HG02884 (cell line): ENCODE measurements at regions not wholly inside any gene's neighbourhood (a gene's known extent, or its start where the extent isn't known, plus 50 kb on each side); places are given as distances from the start of the nearest gene placed in this dataset.
"Not testable (repeated sequence)": the region's sequence is repeated elsewhere in the genome, so short reads cannot be mapped to it uniquely, and the experiment has no call there.

Source experiments
- ATAC-seq: cut with Tn5 transposase; IDR thresholded peaks from one replicate; pipeline ENCODE4 v1.9.1; 2021; ENCODE audit warnings: mild to moderate bottlenecking, moderate library complexity; ENCODE audit not compliant: unreplicated experiment

DNA sequence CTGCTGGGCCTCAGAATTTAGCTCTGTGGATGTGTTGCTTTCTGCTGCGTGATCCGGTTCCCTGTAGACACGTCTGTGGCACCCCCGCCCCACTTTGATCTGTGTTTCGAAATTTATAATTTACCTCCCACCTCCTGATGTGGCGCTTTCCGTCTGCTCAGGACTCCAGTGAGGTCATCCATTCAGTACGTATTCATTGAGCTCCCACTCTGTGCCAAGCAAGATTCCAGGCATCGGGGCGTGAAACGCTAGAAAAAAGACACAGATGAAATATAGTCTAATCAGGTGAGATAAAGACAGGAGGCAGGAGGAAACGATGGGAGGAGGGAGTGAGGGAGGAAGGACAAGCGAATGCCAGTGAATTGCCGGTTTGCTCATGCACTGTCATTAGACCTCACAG, 431.9 kb upstream of the SULF2 start:
- ATAC-seq = no peak

DNA sequence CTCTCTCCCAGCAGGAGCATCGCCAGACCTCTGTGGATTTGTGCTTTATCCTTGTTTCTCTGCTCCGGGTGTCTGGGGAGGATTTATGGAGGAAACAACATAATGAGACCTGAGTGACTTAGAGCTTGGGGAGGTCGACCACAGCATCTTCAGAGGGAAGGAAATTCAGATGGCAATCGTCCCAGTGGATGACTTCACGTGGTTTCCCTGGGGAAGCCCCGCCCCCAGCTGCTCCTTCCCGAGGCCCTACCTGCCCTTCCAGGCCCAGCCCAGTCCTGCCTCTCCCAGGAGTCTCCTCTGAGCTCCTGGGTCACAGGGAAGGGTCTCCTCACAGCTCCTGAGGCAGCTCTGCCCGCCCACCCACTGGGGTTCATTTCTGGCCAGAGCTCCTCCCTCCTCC, 430.3 kb upstream of the SULF2 start:
- ATAC-seq = no peak

DNA sequence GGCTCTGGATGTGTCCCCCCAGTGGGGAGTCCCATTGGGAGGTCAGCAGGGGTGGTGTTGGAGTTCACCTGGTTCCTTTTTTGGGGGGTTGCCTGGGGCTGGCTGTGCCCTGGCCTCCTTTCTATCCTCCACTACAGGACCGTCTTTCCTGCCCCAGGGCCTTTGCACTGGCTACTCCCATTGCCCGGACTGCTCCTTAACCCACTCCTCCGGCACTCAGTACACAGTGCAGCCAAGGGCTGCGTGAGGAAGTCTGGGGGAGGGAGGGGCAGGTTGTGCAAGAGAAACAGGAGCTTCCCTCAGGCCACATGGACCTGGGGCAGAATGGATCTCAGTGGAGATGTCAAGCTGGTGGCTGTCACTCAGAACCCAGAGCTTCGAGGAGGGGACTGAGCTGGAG, 429.3 kb upstream of the SULF2 start:
- ATAC-seq = no peak

DNA sequence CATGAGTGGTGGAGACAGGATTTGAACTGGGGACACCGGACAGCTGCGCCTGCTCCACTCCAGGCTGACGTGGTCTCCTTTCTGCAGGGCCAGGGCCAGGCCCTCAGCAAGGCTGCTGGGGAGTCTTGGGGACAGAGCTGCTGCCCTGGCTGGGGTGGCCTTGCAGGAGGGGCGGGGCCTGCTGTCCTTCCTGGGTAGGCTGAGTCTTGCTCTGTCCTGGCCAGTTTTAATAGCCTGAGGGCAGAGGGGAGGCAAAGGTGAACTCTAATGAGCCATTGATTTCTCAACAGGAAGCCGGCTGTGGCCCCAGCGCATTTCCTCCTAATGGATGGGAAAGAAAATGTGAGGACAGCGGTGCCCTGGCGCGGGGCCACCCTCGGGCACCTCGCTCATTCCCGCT, 428.4 kb upstream of the SULF2 start:
- not testable (repeated sequence) for ATAC-seq

DNA sequence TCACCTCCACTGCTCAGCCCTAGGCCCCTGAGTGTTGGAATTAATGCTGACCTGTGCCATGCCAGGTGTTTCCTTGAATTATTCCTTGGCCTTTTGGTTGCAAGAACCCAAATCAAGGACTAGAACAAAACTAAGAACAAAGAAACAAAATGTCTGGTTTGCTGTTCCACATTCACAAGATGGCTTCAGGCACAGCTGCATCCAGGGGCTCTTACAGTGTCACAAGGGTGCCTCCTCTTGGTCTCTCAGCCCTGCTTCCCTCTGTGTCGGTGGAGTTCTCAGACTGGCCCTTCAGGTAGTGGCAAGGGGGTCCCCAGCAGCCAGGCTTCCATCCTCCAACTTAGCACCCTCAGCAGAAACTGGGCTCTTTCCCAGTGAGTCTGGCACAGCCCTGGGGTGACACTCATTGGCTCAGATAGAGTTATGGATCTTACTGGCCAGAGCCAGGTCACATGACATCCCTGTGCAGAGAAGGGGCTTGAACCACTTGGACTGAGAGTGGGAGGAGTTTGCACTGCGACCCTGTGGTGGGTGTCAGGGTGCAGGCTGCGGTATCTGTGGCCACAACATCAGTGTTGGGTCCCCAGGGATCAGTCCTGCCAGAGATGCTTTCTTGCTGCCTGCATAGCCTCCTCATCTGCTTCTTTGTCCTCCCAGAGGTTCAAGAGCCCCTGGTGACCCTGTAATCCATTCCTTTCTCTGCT, 427.7 kb upstream of the SULF2 start:
- no peak for ATAC-seq

DNA sequence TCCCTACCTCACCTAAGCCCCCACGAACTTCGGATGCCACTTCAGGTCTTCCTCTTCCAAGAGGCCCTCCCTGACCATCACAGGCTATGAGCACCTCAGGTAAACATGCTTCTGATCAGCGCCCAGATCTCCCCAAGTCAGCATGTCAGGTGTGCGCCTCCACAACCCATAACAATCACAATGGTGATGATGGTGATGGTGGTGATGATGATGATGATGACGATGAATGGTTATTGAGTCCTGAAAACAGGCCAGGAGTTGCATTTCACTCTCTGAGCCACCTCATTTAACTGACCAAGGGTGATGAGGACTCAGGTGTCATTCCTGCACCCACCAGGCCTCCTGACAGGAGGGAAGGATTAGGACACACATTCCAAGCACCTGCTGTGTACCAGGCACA, 426.6 kb upstream of the SULF2 start:
- no peak for ATAC-seq

DNA sequence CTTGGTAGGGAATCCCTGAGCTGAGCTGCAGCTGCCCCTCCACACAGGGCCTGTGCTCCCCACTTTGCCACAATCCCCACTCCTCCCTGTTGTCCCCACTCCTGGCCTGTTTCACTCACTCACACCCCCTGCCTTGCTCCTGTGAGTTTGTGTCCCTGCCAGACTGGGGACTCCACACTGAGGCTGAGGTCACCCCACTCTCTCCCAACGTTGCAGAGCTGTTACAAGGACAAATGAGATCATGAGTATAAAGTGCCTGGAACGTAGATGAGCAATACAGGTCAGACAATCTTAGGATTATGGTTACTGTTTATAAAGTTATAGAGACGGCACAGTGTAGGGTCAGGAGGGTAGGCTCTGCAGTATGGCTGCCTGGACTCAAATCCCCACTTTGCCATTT, 426.0 kb upstream of the SULF2 start:
- ATAC-seq = no peak

DNA sequence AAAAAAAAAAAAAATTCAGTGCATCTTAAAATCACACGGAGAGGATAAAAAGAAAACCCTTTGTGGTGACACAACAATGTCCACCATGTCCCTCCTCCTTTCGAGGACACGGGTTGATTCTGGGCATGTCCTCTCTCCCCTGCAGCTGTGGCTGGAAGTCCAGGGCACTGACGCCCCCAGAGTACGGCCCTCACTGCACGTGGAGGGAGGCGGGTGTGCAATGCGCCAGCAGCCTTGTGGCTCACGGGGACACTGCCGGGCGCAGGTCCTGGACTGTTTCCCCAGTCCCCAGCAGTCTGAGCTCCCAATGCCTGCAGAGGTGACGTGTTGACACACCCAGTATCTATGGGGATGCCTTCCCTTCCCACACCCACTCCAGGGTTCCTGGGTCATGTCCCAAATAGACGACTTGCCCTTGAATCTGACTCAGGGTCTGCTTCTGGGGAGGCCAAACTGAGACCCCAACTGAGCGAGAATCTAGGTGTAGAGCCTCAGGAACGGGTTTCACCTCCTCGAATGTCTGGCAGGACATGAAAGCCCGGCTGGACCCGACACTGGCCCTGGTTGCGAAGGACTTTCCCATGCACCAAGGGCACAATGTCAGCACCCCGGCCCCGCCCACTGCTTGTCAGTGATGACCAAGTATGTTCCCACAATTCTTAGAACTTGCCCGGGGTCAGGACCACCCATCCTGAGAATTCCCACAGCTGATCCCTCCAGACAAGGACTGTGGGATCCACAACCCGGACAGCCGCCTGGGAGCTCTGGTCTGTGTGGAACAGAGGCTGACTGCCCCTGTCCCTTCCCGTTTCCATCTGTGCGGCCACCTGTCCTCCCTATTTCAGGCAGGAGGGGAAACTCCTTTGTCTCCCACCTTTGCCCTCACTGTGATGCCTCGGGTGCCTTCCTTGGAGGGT, 425.1 kb upstream of the SULF2 start:
- ATAC-seq = no peak

DNA sequence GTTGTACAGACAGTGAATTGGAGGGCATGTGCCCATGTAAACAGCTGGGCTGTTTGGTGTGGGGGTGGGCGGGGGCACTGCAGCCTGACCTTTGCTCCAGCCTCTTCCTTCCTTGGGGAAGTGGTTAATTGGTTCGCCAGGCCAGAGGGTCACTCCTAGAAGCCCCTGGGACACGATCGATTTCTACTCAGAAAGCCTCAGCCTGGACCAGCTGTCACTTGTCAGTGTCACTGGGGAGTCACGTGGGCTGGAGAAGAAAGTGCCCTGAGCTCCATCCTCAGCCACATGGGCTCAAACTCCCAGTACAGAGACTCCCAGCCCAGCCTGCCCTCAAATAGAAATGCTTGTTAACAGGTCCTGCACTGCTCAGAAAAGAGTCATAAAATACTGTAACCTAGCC, 423.8 kb upstream of the SULF2 start:
- ATAC-seq = no peak

DNA sequence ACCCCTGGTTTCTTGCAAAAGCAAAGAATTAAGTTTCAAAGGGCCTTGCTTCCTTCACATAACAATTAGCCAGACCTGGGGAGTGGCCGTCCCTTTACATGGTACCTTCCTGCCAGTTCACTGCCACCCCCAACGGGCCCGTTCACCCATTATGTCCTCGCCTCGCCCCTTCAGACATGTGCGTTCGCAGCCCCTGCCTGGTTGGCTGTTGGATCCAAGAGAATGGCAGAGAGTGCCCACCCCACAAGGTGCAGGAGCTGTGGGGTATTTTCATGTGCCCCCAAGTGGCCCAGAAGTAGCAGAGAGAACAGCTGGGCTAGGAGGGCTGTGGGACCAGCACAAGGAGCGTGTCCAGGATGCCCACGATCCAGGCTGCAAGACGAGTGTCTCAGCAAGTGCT, 422.9 kb upstream of the SULF2 start:
- no peak for ATAC-seq

DNA sequence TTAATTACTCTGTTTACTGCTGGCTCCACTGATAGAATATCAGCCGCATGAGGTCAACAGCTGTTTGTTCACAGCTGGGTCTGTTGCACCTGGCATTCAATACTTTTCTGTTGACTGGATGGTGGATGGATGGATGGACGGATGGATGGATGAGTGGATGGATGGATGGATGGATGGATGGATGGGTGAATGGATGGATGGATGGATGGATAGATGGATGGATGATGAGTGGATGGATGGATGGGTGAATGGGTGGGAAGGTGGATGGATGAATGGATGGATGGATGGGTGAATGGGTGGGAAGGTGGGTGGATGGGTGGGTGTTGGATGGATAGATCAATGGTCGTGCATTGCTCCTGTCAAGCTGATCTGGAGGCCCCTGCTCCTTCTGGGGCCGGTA, 422.2 kb upstream of the SULF2 start:
- no peak for ATAC-seq

DNA sequence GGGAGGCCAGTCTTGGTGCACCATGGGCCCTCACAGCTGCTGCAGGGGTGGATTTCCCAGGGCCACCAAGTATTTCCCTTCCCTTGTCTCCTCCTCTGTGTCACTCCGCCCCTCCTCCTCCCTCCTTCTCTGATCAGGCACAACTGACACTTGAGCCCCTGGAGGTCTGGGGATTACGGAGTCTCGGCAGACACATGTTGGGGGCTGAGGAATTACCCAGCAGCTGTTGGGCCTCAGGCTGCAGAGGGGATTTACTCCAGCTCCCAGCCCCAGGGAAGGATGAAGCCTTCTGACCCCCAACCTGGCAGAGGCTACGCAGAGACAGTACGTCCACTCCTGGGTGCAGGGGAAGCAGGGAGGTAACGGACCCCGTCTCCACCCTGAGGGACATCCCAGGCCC, 420.5 kb upstream of the SULF2 start:
- no peak for ATAC-seq

DNA sequence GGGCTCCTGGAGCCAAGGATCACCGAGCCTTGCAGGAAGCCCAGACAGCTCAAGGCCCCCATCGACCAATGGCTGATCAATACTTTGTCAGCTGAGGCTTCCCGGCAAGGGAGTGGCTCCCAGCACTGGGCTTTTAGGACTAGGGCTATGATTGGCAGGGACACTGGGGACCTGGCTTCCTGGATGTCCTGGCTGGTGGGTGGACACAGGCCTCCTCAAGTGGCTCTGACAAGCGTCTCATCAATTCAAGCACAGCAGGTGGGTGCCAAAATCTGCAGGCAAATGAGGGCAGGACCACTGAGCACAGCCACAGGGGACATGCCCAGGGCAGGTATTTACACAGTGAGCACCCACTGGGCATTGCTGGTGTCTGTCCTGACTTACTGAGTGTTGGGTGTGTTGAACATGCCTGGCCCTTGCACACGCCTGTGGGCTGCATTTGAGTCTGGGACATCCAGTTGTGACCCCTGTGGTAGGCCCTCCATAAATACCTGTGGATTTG, 420.1 kb upstream of the SULF2 start:
- ATAC-seq = no peak

DNA sequence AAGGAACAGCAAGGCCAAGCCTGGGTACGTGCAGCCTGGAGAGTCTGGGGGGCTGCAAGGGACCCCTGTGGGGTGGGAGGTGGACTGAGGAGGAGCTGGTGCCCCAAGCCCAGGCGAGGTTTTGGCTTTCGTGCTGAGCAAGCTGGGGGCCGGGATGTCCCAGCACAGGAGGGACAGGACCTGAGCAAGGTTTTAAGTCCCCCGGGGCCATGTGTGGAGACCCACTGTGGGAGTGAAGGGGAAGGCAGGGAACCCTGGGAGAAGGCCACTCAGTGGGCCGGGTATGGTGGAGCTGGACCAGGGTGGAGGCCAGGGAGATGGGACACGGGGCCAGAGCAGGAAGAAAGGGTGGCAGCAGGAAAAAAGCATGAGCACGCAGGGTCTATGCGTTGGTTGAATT, 419.2 kb upstream of the SULF2 start:
- ATAC-seq = no peak

DNA sequence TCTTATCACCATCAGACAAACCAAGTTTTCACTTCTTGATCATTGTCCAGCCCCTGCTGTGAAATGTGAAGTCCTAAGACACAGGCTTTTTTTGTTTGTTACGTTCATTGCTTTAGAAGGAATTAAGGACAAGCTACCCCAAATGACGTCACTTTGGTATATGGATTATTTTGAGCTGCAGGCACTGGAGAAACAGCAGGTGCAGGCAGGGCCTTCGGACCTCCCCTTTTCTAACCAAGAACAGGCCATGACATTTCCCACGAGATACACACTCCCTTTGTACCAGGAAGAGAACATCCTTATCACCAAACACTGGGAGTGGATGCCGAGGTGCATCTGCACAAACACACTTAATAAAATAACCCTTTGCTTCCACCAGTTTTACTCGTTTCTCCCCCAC, 418.0 kb upstream of the SULF2 start:
- ATAC-seq = no peak

DNA sequence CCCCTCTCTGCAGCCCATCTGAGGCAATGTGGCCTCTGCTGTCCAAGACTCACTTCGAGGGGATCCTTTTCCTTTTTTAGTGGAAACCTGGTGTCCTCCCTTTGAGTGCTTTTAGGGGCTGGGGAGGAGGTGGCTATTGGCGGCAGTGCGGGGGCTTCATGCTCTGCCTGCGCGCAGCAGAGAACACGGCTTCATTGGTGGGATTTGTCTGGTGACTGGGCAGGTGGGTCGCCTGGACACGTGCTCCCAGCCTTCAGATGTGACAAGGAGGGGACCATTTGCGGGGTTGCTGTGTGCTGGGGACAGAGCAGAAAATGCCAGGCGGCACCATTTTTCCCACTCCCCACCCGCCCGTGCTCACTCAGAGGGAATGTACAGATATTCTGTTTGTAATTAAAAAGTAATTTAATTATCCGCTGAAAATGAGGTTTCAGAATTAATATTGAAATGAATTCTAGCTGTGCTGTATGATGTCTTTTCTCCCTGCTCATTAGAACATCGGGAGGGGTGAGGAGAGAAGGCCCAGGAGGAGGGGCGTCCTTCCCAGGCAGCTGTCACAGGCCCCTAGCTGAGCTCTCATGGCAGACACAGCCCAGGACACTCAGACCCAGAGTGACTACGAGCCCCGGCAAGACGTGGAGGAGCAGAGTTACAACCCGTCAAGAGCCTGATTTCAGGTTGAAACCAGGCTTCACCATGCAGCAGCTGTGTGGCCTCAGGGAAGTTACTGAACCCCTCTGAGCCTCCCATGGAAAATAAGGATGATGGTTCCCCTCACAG, 417.2 kb upstream of the SULF2 start:
- ATAC-seq = no peak

DNA sequence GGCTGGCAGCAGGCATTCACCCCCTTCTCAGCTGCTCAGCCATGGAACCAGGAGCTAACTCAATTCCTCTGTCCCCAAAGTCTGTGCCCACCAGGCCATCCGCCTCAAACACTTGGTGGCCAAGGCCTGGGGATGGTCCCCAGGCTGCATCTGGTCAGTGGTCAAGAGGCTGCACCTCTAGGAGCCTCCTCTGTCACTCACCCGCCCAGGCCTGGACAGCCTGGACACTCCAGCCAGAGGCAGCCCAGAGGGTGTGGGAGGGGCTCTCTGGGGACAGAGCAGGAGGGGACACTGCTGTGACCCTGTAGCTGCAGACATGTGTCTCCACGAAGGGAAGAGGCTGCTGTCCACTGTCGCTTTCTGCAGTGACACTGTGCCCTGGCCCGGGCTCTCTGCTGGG, 416.6 kb upstream of the SULF2 start:
- no peak for ATAC-seq

DNA sequence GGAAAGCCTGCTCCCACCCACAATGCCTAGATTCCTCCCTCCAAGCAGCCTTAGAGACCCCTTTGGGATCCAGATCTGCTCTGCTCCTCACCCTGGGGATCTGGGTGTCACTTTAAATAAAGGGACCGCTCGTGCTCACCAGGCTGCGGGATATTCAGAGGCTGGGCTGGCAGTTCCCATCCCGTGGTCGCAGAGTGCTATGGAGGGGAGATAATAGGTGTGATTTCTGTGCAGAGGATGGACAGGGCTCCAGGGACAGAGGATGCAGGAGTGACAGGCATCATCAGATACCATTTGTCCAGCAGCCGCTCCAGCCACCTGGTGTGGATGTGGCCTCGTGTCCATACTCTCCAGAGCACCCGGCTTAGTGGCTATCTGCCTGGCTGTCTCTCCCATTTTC, 415.9 kb upstream of the SULF2 start:
- ATAC-seq = no peak

DNA sequence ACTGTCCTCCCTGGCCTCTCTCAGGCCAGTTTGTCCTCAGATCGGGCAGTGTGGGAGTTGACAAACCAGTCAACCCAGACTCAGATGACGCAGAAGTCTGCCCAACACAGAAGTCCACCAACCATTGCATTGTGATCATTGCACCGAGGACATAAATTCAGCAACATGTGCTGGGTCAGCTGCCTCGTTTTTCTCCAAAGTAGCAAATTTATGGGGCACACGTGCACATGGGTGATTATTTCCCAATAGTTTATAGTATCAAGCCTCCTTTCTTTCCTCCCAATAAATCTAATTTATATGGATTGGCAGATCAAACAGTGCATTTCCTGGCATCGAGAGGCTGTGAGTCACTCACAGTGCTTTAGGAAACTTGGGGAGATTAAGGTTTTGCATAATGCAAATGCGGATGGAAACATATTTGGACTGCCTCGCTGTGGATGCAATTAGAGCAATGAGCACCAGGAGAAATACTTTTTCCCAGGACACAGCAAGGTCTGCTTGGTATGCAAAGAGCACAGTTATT, 413.7 kb upstream of the SULF2 start:
- no peak for ATAC-seq

DNA sequence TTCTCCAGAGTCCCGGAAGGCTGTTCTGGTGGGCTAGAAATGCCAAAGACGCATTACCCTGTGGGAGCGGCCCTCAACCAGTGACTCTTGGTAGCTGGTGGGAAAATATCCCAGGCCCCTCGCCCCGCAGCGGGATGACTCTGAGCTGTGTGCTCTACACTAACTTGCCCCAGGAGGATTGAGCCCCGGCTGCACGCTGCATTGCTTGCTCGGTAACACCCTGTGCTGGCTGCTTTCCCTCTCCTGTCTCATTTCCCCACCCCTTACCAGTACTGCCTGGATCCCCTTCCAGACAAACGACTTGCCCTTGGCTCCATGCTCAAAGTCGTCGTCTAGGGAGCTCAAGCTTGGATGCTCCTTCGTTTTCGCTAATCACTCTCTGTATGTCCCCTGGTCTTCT, 411.8 kb upstream of the SULF2 start:
- ATAC-seq = no peak

DNA sequence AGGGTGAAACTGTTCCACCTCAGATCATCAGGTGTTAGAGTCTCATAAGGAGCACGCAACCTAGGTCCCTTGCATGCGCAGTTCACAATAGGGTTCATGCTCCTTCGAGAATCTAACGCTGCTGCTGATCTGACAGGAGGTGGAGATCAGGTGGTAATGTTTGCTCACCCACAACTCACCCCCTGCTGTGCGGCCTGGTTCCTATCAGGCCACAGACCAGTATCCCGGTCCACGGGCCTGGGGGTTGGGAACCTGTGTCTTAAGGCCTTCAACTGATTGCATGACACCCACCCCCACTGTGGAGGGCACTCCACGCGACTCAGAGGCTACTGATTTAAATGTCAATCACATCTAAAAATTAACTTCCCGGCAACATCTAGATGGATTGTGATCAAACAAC, 411.2 kb upstream of the SULF2 start:
- ATAC-seq = no peak
